ENCODE measurements at regions not wholly inside any gene's neighbourhood (a gene's known extent, or its start where the extent isn't known, plus 50 kb on each side); places are given as distances from the start of the nearest gene placed in this dataset.

DNA sequence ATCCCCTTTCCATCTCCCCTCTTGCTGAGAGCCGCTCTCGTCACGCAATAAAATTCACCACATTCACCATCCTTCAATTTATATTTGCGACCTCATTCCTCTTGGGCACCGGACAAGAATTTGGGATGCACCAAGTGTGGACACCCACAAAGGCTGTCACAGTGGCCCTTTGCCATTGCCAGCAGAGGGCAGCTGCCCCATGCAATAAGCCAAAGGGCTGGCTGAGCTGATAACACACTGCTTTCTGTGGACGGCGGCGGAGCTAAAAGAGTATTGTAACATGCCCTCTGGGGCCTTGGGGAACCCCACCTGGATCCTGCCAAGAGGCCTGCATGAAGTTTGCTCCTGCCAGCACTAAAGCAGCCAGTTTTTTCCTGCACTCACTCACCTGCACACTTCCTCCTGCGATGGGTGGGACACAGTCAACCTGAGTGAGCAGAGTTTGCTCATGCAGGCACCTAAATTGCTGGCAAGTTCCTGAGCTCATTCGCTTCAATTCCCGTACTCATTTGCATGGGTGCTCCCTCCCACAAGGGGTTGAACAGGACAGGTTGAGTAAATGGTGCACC lies 792.3 kb upstream of the ADAMTS5 start:
- TF ChIP-seq, protein P1, sequence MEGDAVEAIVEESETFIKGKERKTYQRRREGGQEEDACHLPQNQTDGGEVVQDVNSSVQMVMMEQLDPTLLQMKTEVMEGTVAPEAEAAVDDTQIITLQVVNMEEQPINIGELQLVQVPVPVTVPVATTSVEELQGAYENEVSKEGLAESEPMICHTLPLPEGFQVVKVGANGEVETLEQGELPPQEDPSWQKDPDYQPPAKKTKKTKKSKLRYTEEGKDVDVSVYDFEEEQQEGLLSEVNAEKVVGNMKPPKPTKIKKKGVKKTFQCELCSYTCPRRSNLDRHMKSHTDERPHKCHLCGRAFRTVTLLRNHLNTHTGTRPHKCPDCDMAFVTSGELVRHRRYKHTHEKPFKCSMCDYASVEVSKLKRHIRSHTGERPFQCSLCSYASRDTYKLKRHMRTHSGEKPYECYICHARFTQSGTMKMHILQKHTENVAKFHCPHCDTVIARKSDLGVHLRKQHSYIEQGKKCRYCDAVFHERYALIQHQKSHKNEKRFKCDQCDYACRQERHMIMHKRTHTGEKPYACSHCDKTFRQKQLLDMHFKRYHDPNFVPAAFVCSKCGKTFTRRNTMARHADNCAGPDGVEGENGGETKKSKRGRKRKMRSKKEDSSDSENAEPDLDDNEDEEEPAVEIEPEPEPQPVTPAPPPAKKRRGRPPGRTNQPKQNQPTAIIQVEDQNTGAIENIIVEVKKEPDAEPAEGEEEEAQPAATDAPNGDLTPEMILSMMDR (IDR thresholded peaks at IDR 0.05): no peak
- TF ChIP-seq POLR2AphosphoS5 (IDR thresholded peaks at IDR 0.05; ENCODE audit: low read depth, low read length) (no peak), SIN3A (IDR thresholded peaks at IDR 0.05; ENCODE audit: borderline replicate concordance, insufficient read depth, low read depth, low read length) (no peak), TCF7L2 (IDR thresholded peaks at IDR 0.05; ENCODE audit: low read depth, low read length) (no peak)
- TF ChIP-seq, protein P2, sequence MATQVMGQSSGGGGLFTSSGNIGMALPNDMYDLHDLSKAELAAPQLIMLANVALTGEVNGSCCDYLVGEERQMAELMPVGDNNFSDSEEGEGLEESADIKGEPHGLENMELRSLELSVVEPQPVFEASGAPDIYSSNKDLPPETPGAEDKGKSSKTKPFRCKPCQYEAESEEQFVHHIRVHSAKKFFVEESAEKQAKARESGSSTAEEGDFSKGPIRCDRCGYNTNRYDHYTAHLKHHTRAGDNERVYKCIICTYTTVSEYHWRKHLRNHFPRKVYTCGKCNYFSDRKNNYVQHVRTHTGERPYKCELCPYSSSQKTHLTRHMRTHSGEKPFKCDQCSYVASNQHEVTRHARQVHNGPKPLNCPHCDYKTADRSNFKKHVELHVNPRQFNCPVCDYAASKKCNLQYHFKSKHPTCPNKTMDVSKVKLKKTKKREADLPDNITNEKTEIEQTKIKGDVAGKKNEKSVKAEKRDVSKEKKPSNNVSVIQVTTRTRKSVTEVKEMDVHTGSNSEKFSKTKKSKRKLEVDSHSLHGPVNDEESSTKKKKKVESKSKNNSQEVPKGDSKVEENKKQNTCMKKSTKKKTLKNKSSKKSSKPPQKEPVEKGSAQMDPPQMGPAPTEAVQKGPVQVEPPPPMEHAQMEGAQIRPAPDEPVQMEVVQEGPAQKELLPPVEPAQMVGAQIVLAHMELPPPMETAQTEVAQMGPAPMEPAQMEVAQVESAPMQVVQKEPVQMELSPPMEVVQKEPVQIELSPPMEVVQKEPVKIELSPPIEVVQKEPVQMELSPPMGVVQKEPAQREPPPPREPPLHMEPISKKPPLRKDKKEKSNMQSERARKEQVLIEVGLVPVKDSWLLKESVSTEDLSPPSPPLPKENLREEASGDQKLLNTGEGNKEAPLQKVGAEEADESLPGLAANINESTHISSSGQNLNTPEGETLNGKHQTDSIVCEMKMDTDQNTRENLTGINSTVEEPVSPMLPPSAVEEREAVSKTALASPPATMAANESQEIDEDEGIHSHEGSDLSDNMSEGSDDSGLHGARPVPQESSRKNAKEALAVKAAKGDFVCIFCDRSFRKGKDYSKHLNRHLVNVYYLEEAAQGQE (IDR thresholded peaks at IDR 0.05; ENCODE audit: insufficient read depth in 1 of 2, low read depth in 2 of 2, low read length in 1 of 2): no peak
